ENCODE measurements at regions not wholly inside any gene's neighbourhood (a gene's known extent, or its start where the extent isn't known, plus 50 kb on each side); places are given as distances from the start of the nearest gene placed in this dataset.

DNA sequence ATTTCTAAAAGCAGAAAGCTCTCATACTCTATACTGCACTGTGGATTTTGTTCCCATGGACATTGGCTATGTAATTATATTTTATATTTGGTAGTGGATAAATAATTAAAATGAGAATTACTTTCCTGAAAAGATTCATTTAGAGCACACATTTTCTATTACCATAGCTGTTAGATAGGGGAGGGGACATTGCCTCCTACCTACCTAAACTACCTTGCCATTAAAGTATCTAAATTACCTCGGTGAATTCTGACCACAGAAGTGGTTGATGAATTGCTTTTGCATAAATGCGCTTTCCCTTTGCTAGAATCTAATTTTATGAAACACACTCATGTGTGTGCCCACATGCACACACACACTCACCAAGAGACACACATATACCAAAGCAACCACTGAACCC lies 329.1 kb downstream of the MTX2 start:
- no peaks in the 10 kb centered on the region for H3K4me1 ChIP-seq
- WGBS, 2 donors, result 86 to 88% methylated on average over 2 of the region's 2 CpGs

DNA sequence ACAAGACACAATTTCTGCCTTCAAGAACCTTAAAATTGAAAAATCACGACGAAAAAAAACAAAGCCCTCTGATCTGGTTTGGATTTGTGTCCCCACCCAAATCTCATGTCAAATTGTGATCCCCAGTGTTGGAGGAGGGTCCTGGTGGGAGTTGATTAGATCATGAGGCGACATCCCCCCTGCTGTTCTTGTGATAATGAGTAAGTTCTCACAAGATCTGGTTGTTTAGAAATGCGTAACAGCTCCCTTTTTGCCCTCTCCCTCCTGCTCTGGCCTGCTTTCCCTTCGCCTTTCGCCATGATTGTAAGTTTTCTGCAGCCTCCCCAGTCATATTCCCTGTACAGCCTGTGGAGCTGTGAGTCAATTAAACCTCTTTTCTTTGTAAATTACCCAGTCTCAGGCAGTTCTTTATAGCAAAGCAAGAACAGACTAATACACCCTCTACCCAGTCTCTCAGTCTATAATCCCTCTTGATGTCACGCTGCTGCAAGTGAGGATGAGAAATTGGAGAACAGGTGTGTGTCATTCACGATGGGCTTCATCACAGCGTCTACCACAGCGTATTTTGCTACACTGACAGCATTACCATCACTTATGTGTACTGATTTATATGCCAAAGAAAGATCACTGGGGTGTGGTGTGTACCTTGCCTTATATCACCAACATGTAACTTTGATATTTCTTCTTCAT lies 330.7 kb downstream of the MTX2 start:
- H3K36me3 ChIP-seq, result no peaks in the 10 kb centered on the region
- H3K4me1 ChIP-seq, result no peaks in the 10 kb centered on the region
- WGBS, 2 donors, result 90 to 91% methylated on average over 10 of the region's 10 CpGs
- no peak overlapping the region for H3K27ac ChIP-seq
- no peak overlapping the region for H3K4me3 ChIP-seq
- DNase-seq (ENCODE audit: low spot score in 2 of 2), result no peak
- TF ChIP-seq, protein P1, sequence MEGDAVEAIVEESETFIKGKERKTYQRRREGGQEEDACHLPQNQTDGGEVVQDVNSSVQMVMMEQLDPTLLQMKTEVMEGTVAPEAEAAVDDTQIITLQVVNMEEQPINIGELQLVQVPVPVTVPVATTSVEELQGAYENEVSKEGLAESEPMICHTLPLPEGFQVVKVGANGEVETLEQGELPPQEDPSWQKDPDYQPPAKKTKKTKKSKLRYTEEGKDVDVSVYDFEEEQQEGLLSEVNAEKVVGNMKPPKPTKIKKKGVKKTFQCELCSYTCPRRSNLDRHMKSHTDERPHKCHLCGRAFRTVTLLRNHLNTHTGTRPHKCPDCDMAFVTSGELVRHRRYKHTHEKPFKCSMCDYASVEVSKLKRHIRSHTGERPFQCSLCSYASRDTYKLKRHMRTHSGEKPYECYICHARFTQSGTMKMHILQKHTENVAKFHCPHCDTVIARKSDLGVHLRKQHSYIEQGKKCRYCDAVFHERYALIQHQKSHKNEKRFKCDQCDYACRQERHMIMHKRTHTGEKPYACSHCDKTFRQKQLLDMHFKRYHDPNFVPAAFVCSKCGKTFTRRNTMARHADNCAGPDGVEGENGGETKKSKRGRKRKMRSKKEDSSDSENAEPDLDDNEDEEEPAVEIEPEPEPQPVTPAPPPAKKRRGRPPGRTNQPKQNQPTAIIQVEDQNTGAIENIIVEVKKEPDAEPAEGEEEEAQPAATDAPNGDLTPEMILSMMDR (IDR thresholded peaks at IDR 0.05), result no peak
- TF ChIP-seq POLR2A (IDR thresholded peaks at IDR 0.05) (no peak), EP300 (IDR thresholded peaks at IDR 0.05) (no peak)
- H3K9me3 ChIP-seq, result no peaks in the 10 kb centered on the region
- H3K27me3 ChIP-seq, result peaks cover 0 to 5% of the 10 kb centered on the region in 2 donors

More for the DNA sequence above, 329.1 kb downstream of the MTX2 start:
- no peaks in the 10 kb centered on the region for H3K36me3 ChIP-seq
- H3K27me3 ChIP-seq, result peaks cover 0 to under 1% of the 10 kb centered on the region in 2 donors
- H3K27ac ChIP-seq, result no peak overlapping the region
- H3K4me3 ChIP-seq, result no peak overlapping the region
- TF ChIP-seq, protein P1 (IDR thresholded peaks at IDR 0.05), result no peak
- no peak for TF ChIP-seq EP300 (IDR thresholded peaks at IDR 0.05)
- no peak for TF ChIP-seq POLR2A (IDR thresholded peaks at IDR 0.05)
- DNase-seq (ENCODE audit: low spot score in 2 of 2), result no peak
- H3K9me3 ChIP-seq, result no peaks in the 10 kb centered on the region

DNA sequence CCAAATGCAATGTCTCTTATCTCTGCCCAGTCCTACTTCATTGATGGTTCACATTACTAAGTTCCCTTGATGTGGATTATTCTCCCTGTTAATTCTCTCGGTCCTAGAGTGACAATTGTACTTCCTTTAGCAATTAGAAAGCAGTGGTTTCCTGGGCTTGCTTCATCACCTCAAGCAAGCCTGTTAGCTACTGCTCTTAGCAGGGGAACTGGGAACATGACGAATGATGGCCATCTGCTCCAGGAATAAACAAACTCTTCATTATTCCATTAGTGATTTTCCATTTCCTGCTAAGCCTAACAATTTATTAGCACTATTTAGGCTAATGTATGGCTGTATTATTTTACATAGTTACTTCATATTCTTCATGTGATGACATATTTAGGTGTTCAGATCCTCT lies 331.8 kb downstream of the MTX2 start:
- no peak overlapping the region for H3K27ac ChIP-seq
- TF ChIP-seq EP300 (IDR thresholded peaks at IDR 0.05) (no peak), POLR2A (IDR thresholded peaks at IDR 0.05) (no peak)
- TF ChIP-seq, protein P1 (IDR thresholded peaks at IDR 0.05), result no peak
- H3K36me3 ChIP-seq, result no peaks in the 10 kb centered on the region
- 74 to 86% methylated on average over 2 of the region's 2 CpGs for WGBS, 2 donors
- no peaks in the 10 kb centered on the region for H3K9me3 ChIP-seq
- no peaks in the 10 kb centered on the region for H3K4me1 ChIP-seq
- H3K4me3 ChIP-seq, result no peak overlapping the region
- H3K27me3 ChIP-seq, result peaks cover 0 to 5% of the 10 kb centered on the region in 2 donors
- no peak for DNase-seq (ENCODE audit: low spot score in 2 of 2)

DNA sequence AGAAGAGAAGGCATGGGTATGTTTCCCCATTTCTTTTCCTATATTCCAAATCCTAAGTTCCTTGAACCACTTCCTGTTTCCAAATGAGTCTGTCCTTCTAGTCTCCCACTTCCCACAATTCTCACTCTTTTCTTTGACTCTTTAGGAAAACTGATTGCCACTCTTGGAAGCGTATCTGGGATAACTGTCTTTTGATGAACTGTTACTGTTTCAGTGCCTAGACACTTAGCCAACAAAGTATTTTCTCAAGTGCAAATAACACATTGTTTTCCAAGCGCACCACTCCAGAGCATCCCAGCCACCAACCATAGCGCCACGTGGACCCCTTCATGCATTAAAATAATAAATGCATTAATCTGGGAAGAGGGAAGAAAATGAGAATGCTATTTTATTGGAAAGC lies 342.8 kb downstream of the MTX2 start:
- no peaks in the 10 kb centered on the region for H3K4me1 ChIP-seq
- no peaks in the 10 kb centered on the region for H3K9me3 ChIP-seq
- WGBS, 2 donors, result 85 to 88% methylated on average over 4 of the region's 4 CpGs
- H3K27ac ChIP-seq, result no peak overlapping the region
- no peaks in the 10 kb centered on the region for H3K36me3 ChIP-seq
- H3K27me3 ChIP-seq, result no peaks in the 10 kb centered on the region
- no peak for DNase-seq (ENCODE audit: low spot score in 2 of 2)
- TF ChIP-seq POLR2A (IDR thresholded peaks at IDR 0.05) (no peak), EP300 (IDR thresholded peaks at IDR 0.05) (no peak)
- TF ChIP-seq, protein P1 (IDR thresholded peaks at IDR 0.05), result no peak
- no peak overlapping the region for H3K4me3 ChIP-seq

DNA sequence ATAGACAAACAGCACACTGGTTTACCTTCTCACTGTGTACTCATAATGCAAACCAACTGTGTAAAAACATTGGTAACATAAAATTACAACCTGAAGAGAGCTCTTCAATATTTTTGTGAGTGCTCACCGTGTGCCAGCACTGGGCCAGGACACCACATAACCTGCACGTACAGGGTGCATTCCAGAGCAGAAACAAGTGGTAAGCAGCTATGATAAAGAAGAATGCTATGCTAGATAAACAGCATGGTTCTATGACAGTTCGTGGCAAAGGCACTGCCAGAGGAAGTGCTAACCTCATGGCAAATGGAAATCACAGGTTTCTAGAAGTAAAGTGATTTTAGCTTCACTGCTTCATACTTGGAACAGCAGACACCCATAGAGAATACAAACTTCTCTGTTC lies 343.5 kb downstream of the MTX2 start:
- Histone ChIP-seq H3K27me3 (no peaks in the 10 kb centered on the region), H3K27ac (no peak overlapping the region), H3K36me3 (no peaks in the 10 kb centered on the region), H3K4me3 (no peak overlapping the region), H3K9me3 (no peaks in the 10 kb centered on the region), H3K4me1 (no peaks in the 10 kb centered on the region)
- 61 to 67% methylated on average over 3 of the region's 3 CpGs for WGBS, 2 donors
- DNase-seq (ENCODE audit: low spot score in 2 of 2), result no peak
- TF ChIP-seq POLR2A (IDR thresholded peaks at IDR 0.05) (no peak), EP300 (IDR thresholded peaks at IDR 0.05) (no peak)
- TF ChIP-seq, protein P1 (IDR thresholded peaks at IDR 0.05), result no peak
